GM18498 (cell line): ENCODE measurements at regions not wholly inside any gene's neighbourhood (a gene's known extent, or its start where the extent isn't known, plus 50 kb on each side); places are given as distances from the start of the nearest gene placed in this dataset.

Experiments
- ATAC-seq: cut with Tn5 transposase; IDR thresholded peaks from one replicate; pipeline ENCODE4 v1.9.1; 2021; ENCODE audit warnings: mild to moderate bottlenecking, moderate library complexity; ENCODE audit not compliant: unreplicated experiment

DNA sequence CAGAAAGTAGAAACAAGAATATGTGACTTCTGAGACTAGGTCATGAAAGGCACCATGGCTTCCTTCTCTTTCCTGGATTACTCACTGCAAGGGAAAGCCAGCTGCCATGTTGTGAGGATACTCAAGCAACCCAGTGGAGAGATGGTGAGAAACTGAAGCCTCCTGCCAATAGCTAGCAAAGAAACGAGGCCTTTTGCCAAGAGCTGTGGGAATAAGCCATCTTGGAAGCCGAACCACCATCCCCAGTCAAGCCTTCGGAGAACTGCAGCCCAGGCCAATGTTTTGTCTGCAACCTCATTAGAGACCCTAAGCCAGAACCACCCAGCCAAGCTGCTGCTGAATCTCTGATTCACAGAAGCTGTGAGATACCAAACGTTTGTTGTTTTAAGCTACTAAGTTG is 104.7 kb upstream of the CRHR1 start:
- ATAC-seq: no peak

GRCh38 chr17:45680360-45680759 is 103.8 kb upstream of the CRHR1 start:
- no peak for ATAC-seq

DNA sequence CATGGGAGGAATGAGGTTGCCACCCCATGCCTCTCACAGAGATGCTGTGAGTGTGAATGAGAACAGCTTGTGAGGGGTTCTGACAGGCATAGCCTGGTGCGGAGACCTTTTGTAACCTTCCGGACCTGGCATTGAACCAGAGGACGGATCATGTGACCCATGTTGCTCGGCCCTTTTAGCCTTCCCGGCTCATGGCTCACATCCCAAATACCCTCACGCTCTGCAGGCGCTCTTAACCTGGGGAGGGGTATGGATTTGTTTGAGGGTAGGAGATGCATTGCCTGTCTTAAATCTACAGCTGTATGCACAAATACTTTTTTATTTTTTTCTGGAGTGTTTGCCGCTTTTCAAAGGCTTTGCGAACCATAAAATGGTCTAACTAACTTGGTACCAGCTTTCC is 102.4 kb upstream of the CRHR1 start:
- ATAC-seq: no peak

GRCh38 chr17:45686250-45686649 is 97.9 kb upstream of the CRHR1 start:
- ATAC-seq: no peak

DNA sequence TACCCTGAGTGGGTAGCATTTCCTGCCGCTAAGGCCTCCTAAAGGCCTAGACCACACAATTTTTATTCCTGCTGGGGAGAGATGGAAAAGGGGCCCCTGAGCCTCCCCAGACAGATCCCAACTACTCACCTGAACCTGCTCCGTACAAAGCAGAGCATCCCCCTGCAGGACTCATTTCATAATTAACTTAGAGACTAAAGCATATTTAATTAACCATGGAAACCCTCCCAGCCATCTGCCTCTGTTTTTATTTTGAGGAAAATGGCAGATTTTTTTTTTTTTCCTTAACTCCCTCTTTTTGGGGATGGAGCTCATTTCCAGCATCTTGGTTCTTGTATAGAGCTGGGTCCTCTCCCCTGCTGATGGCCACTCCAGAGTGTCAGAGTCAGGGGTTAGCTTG is 96.5 kb upstream of the CRHR1 start:
- ATAC-seq: no peak

- no peak for ATAC-seq
These were observed 95.8 kb upstream of the CRHR1 start for GRCh38 chr17:45688353-45688752.

DNA sequence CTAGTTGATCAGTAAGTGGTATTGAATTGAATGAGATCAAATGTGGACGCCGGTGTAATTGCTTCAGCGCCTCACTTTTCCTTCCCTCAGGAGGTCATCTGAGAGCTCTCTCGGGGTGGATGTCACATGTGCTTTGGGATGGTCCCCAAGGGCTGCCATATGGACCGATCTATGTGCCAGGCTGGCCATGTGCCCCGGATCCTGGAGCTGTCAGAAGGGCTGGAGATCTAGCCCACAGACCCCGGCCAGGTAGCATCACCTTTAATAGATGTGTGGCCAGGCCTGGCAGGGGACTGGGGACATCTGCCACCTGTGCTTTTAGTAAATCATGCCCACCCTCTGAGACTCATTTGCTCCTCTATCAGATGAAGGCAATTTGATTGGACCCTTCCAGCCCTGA is 95.3 kb upstream of the CRHR1 start:
- no peak for ATAC-seq

- no peak for ATAC-seq
These were observed 94.7 kb upstream of the CRHR1 start for GRCh38 chr17:45689451-45689850.

DNA sequence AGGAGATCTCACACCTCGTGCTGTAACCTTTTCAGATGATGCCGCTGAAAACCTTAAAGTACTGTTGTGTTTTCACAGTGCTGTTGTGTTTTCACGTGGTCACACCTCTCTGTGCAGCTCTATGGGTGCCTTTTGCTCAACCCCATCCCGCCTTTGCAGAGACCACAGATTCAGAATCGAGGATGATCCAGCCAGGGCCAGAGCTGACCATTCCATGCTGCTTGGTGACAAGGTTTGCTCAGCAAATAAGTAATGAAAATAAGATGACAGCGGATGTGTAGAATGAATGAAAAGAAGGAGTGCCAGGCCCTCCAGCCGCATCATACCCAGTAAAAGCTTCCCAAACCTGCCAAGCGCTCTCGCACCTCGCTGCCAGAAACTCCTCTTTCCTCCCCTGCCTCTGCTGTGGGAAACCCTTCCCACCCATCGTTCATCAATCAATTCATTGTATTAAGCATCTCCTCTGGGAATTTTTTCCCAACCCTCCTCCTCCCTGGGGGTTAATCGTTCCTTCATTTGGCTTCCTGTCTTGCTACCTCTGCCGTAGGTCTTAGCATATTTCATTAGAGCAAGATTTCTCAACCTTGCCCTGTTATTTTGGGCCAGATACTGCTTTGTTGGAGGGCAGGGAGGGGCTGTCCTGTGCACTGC is 93.4 kb upstream of the CRHR1 start:
- no peak for ATAC-seq

GRCh38 chr17:45692661-45693060 is 91.5 kb upstream of the CRHR1 start:
- no peak for ATAC-seq

DNA sequence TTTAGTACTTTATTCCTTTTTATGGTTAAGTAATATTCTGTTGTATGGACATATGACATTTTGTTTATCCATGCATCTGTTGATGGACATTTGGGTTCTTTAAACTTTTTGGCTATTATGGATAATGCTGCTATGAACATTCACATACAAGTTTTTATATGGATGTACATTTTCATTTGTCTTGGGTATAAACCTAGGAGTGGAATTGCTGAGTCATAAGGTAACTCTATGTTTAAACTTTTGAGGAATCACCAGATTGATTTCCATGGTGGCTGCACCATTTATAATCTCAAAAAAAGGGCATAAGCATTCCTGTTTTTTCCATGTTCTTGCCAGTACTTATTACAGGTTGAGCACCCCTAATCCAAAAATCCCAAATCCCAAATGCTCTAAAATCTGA is 90.3 kb upstream of the CRHR1 start:
- no peak for ATAC-seq

DNA sequence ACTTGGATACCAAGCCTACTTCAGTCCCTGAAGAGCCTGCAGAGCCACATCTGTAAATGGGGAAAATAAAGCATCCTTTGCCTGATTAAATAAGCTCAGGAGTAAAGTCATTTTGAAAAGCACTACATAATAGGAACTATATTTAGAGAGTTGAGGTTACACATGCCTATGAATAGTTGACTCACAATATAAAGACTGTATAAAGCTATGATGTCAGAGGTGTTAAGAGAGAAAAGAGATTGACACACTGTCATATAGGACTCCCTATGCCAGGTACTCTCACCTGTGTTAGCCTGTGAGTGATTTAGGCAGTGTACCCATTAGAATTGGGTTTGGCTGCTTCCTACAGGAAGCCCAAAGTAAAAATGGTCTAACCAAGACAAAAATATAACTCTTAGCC is 87.7 kb upstream of the CRHR1 start:
- no peak for ATAC-seq

GRCh38 chr17:45697076-45697475 is 87.0 kb upstream of the CRHR1 start:
- ATAC-seq: no peak

- ATAC-seq: no peak
These were observed 83.7 kb upstream of the CRHR1 start for GRCh38 chr17:45700171-45701090.

DNA sequence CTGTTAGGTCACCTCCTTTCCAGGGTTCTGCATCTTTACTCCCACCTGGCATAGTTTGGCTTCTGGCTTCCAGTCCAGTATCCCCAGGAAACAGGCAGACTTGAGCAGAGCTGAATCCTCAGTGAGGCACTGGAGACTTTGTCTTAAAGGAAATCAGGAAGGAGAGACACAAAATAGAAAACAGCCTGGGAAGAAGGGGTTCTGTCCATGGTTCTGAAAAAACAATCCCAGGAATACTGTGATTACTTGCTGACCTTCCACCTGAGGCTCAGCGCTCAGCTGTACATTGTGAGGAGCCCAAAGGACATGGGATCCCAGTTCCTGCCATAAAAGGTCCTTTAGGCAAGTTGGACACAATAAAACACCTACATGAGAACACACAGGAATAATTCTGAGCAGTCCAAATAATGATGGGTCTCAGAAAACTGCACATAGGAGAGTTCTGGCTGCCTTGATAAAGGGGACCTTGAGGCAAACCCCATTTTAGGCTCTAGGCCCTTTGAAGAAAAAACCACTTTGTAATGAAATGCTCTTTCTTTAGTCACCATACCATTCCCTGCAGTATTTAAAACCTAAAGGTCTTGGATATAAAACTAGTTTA is 81.4 kb upstream of the CRHR1 start:
- no peak for ATAC-seq

- no peak for ATAC-seq
These were observed 80.8 kb upstream of the CRHR1 start for GRCh38 chr17:45703348-45703747.

GRCh38 chr17:45703806-45704205 is 80.3 kb upstream of the CRHR1 start:
- ATAC-seq: no peak

- no peak for ATAC-seq
These were observed 79.9 kb upstream of the CRHR1 start for GRCh38 chr17:45704251-45704650.

GRCh38 chr17:45705123-45706009 is 78.8 kb upstream of the CRHR1 start:
- ATAC-seq: no peak

DNA sequence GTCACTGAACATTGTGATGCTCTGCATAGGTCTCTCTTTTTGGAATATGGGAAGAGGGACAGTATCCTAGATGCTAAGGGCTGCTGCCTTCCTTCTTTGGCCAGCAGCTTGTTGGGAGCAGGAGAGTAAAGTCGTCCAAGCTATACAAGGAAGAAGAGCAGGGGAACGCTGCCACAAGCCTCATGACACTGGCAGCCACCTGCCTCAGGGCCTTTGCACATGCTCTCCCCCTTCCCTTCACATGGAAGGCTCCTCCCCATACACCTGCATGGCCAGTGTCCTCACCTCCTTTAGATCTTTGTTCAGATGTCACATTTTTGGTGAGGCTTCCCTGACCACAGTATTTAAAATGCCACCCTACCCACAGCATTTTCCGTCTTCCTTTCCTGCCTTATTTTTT is 78.1 kb upstream of the CRHR1 start:
- ATAC-seq: no peak

DNA sequence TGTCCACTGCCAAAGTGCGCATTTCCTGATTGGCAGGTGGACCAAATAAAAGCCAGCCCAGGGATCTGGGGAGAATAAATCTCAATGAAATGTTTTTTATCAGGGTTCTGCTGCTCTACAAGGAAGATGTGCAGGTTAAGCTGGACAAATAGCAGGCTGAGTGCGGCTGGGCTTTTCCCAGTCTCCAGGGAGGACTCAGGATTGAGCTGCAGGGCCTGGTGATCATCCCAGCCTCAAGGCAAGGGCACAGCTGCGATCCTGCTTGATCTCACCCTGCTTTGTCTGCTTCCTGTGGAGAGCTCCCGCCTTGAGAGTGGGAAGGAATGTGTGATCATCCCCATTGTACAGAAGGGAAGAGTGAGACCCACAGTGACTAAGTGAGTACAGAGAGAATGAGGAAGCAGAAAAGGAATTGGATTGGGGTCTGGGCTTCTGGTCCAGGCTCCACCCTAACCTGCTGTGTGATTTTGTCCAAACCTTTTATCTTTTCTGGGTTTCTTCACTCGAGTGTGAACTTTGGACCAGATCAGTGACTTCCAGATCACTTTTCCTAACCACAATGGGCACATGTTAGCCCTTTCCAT is 75.3 kb upstream of the CRHR1 start:
- no peak for ATAC-seq
